ENCODE measurements at regions not wholly inside any gene's neighbourhood (a gene's known extent, or its start where the extent isn't known, plus 50 kb on each side); places are given as distances from the start of the nearest gene placed in this dataset.

DNA sequence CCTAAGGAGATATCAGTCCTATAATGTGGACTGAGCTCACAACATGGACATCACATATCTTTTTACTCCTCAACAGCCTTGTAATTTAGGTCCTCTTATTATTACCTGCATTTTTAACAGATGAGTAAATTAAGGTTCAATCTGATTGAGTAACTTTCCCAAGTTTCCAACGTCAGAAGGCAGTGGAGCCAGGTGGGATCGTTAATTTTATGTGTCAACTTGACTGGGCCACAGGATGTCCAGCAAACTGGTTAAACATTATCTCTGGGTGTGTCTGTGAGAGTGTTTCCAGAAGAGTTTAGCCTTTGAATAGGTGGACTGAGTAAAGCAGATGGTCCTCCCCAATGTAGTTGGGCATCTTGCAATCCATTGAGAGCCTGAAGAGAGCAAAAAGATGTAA, 59.0 kb upstream of the SLIT2 start:
- peaks cover 36% of the 10 kb centered on the region for H3F3A ChIP-seq (replicated peaks; ENCODE audit: insufficient read depth)
- H3K9me2 ChIP-seq, result no peaks in the 10 kb centered on the region
- WGBS (ENCODE audit: low lambda C conversion rate), result 72% methylated on average over 2 of the region's 2 CpGs
- H3K27ac ChIP-seq (ENCODE audit: low read depth in 2 of 2, low read length in 1 of 2), result peak overlapping the region; percentile 79 to 94; a peak in 3 of 4 replicates
- H3K4me2 ChIP-seq, result no peak overlapping the region
- no peaks in the 10 kb centered on the region for H3K79me2 ChIP-seq (ENCODE audit: insufficient read depth)
- ChIA-PET POLR2A (no interaction called here), CTCF (no interaction called here)
- no peak overlapping the region for H3K9ac ChIP-seq
- TF ChIP-seq FOXM1 (IDR thresholded peaks at IDR 0.05; ENCODE audit: low read depth), result no peak
- TF ChIP-seq, protein P1, sequence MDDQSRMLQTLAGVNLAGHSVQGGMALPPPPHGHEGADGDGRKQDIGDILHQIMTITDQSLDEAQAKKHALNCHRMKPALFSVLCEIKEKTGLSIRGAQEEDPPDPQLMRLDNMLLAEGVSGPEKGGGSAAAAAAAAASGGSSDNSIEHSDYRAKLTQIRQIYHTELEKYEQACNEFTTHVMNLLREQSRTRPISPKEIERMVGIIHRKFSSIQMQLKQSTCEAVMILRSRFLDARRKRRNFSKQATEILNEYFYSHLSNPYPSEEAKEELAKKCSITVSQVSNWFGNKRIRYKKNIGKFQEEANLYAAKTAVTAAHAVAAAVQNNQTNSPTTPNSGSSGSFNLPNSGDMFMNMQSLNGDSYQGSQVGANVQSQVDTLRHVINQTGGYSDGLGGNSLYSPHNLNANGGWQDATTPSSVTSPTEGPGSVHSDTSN (IDR thresholded peaks at IDR 0.05), result no peak
- no peak for TF ChIP-seq RCOR1 (IDR thresholded peaks at IDR 0.05; ENCODE audit: low read length)
- TF ChIP-seq RXRA (IDR thresholded peaks at IDR 0.05; ENCODE audit: borderline replicate concordance, low read depth), result no peak
- TF ChIP-seq CHD2 (IDR thresholded peaks at IDR 0.05; ENCODE audit: low read length, partially characterized antibody), result no peak
- TF ChIP-seq SMC3 (IDR thresholded peaks at IDR 0.05; ENCODE audit: low read depth, low read length), result no peak
- no peak for TF ChIP-seq RAD21 (IDR thresholded peaks at IDR 0.05; ENCODE audit: low read length)
- TF ChIP-seq EZH2phosphoT487 (IDR thresholded peaks at IDR 0.05; ENCODE audit: borderline replicate concordance, low read depth), result no peak
- no peak for TF ChIP-seq TCF12 (IDR thresholded peaks at IDR 0.05)
- TF ChIP-seq TAF1 (IDR thresholded peaks at IDR 0.05; ENCODE audit: borderline replicate concordance, low read depth, low read length), result no peak
- TF ChIP-seq, protein P2, sequence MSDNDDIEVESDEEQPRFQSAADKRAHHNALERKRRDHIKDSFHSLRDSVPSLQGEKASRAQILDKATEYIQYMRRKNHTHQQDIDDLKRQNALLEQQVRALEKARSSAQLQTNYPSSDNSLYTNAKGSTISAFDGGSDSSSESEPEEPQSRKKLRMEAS (IDR thresholded peaks at IDR 0.05; ENCODE audit: low read depth), result no peak
- TF ChIP-seq MXI1 (IDR thresholded peaks at IDR 0.05; ENCODE audit: low read depth, low read length), result no peak
- TF ChIP-seq GABPA (IDR thresholded peaks at IDR 0.05; ENCODE audit: low read depth), result no peak
- TF ChIP-seq NRF1 (IDR thresholded peaks at IDR 0.05; ENCODE audit: low read depth, low read length), result no peak
- no peak for TF ChIP-seq REST (IDR thresholded peaks at IDR 0.05; ENCODE audit: low read depth, low read length)
- TF ChIP-seq EP300 (IDR thresholded peaks at IDR 0.05; ENCODE audit: borderline replicate concordance in 1 of 2, low read depth in 1 of 2, low read length in 1 of 2), result no peak
- TF ChIP-seq USF2 (IDR thresholded peaks at IDR 0.05; ENCODE audit: borderline replicate concordance, low read depth, low read length), result no peak
- TF ChIP-seq FOXJ3 (CRISPR knock-in tag; IDR thresholded peaks at IDR 0.05), result no peak
- no peak for TF ChIP-seq NFIC (IDR thresholded peaks at IDR 0.05; ENCODE audit: borderline replicate concordance)
- no peak for TF ChIP-seq USF1 (IDR thresholded peaks at IDR 0.05; ENCODE audit: borderline replicate concordance, low read depth)
- H3K9me3 ChIP-seq, result no peaks in the 10 kb centered on the region
- H2AFZ ChIP-seq (ENCODE audit: low read depth), result peak overlapping the region; percentile 61; the same call in 1 of the 2 replicates
- no peak for DNase-seq
- H3K4me3 ChIP-seq (ENCODE audit: low read depth in 2 of 2, low read length in 1 of 2), result no peak overlapping the region
- peaks cover 3 to 34% of the 10 kb centered on the region in 2 experiments for H3K4me1 ChIP-seq (ENCODE audit: control insufficient read depth in 1 of 2, insufficient read depth in 2 of 2, low read depth in 1 of 2, low read length in 1 of 2)
- no peaks in the 10 kb centered on the region for H3K36me3 ChIP-seq (replicated peaks in 1 of 2; ENCODE audit: control insufficient read depth in 1 of 2, insufficient read depth in 2 of 2, low read length in 1 of 2)
- no peaks in the 10 kb centered on the region for H3K27me3 ChIP-seq (ENCODE audit: insufficient read depth)
- H4K20me1 ChIP-seq (ENCODE audit: insufficient read depth), result no peaks in the 10 kb centered on the region

Data from SK-N-SH (cell line).